HG02759 (cell line): ENCODE measurements at regions not wholly inside any gene's neighbourhood (a gene's known extent, or its start where the extent isn't known, plus 50 kb on each side); places are given as distances from the start of the nearest gene placed in this dataset.
"Not testable (repeated sequence)": the region's sequence is repeated elsewhere in the genome, so short reads cannot be mapped to it uniquely, and the experiment has no call there.

Experiments
- ATAC-seq: cut with Tn5 transposase; IDR thresholded peaks from one replicate; pipeline ENCODE4 v1.9.1; 2021; ENCODE audit warnings: mild to moderate bottlenecking, moderate library complexity; ENCODE audit not compliant: unreplicated experiment

DNA sequence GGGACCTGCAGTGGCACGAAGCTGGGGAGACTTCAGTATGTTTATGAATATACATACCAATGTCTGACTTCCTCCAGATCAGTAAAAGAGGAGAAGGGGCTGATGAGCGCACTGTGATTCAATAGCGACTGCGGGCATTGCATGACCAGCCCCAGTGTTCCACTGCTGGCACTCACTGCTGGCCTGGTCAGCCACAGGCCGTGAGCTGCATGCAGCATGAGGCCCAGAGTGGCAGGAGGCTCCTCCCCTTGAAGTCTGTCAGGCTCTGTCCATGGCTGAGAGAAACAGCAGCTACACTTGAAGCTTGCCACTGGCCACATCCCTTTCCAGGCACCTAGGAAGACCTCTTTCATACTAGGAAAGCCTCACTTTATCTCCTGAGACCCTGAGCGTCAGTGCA lies 265.9 kb upstream of the CDYL start:
- no peak for ATAC-seq

DNA sequence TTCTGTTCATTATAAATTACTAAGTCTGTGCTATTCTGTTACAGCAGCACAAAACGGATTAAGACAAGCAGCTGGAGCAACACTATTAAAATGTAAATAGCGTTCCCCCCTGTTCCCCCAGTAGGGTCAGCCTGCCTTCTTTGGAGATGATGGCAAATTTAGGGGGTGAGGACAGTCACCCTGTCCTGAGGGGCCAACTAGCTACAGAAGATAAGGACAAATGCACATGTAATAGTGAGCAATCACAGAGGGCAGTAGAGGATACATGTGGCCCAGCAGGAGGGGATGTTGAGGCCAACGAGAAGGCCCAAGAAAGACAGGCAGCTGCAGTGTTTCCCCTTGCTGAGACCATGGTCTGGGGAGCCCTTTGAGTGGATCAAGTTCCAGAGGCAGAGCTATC lies 266.7 kb upstream of the CDYL start:
- no peak for ATAC-seq

DNA sequence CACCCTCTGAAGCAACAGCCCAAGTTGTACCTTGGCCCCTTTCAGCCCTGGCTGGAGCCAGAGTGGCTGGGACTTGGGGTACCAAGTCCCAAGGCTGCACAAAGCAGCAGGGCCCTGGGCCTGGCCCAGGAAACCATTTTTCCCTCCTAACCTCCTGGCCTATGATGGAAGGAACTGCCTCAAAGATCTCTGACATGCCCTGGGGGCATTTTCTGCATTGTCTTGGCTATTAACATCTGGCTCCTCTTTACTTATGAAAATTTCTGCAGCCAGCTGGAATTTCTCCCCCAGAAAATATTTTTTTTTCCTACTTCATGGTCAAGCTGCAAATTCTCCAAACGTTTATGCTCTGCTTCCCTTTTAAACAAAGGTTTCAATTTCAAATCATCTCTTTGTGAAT lies 269.4 kb upstream of the CDYL start:
- no peak for ATAC-seq

DNA sequence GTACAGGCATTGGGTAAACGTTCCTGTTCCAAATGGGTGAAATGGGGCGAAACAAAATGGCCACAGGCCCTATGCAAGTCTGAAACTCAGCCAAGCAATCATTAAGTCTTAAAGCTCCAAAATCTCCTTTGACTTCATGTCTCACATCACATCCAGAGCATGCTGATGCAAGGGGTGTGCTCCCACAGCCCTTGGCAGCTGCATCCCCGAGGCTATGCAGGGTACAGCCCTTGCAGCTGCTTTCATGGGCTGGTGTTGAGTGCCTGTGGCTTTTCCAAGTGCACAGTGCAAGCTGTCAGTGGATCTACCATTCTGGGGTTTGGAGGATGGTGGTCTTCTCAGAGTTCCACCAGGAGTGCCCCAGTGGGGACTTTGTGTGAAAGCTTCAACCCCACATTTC lies 270.0 kb upstream of the CDYL start:
- no peak for ATAC-seq

DNA sequence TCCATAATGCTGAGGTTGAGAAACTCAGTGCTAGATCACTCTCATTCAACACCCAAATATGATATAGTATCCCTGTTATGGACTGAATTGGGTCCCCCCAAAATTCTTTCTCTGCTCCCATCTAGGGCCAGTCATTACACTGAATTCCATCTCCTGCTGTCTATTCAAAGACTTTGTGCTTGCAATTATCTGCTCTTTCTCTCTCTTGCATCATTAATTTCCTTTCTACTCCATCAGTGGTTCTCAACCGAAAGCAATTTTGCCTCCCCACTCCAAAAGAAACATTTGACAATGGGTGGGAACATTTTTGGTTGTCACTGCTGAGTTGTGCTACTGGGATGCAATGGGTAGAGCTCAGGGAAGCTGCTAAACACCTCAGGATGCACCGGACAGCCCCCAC lies 271.5 kb upstream of the CDYL start:
- no peak for ATAC-seq

DNA sequence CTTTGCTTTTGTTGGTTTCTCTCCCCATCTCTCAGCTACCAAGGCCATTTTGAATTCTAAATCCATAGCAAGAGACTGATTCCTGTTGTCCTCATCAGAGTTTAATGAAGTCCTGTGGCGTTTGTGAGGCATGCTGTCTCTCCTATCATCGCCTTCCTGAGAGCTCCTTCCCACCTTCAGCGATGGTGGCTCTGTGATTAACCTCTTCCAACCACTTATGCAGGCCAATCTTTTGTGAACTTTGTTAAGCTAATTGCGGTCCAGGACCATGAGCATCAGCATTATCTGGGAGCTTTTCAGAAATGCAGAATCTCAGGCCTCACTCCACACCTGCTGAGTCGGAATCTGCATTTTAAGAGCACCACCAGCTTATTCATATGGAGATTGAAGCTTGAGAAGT lies 272.5 kb upstream of the CDYL start:
- ATAC-seq, result no peak

DNA sequence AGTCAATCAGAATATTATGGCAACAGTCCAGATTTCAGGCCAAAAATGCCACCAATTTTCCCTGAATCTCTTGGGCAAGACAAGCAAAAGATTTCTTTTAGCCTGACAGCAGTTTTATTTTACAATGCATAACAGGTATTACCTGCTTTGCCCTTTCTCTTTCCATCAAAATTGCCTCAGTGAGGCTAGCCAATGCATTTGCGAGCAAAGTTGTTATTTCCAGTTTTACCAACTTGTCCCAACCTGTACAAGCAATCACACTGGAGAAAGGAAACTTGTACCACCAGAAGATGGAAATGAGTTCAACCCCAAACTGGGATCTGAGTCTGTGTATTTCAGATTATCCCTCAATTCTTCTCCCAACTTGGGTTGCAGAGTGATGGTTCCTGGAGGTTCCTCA lies 279.9 kb upstream of the CDYL start:
- no peak for ATAC-seq

DNA sequence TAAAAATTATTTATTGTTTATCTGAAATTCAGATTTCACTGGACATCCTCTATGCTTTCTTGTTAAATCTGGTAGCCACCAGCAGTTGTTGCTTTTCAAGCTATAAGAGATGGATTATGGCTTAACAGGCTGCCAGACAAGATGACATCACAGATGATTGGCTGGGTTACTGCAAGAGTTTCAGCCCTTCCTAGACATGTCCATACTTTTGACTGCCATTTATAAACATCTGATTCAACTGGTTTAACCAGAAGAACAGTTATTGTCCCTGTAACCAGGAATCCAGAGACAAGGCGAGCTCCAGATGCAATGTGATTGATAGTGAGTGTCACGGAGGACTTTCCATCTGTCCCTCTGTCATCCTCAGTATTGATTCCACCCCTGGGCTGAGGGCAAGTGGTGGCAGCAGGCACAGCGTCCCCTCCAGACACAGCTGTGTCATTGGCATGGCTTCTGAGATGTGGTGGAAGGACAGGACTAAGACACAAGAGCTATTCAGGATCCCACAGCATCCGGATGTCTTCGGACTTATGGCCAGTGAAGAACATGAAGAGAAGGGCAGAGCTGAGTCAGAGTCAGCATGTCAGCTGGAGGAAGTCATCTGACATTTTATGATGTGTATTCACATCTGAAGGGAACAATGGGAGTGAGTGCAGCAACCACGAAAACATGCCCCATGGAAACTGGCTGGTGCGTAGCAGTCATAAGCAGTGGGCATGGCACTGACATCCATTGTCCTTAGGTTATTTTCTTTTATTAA lies 284.5 kb upstream of the CDYL start:
- no peak for ATAC-seq

DNA sequence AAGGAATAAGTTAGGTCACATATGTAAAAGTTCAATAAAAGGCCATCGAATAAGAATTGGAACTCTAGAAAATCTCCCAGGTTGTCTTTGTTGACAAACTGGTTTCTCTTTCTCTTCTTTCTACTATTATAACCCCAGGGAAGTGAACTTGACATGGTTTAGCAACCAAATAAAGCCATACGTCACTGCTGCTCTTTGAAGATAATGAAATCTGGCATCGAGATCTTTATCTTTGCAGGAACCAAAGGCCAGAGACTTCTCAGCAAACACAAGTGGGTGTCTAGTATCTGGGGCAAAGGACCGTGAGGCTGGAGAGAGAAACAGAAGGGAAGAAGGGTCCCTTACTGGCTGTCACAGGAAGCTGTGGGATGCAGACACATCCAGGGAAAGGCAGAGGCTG lies 286.7 kb upstream of the CDYL start:
- no peak for ATAC-seq

DNA sequence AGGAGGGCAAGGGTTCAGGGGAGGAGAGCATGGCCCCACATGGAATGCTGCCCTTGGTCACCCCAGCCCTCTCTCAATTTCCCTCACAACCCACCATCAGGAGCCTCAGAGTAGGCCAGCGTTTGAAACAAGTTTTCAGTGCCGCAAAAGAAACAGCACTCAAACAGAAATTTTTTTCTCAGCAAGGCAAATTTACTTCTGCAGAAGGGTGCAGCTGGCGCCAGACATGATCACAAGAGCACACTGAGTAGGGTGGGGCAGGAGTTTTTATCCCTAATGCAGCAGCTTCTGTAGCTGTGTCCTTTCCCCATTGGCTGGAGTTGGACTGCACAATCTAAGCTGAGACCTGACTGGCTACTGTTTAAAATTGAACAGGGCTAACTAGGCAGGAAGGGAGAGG lies 287.8 kb upstream of the CDYL start:
- no peak for ATAC-seq

DNA sequence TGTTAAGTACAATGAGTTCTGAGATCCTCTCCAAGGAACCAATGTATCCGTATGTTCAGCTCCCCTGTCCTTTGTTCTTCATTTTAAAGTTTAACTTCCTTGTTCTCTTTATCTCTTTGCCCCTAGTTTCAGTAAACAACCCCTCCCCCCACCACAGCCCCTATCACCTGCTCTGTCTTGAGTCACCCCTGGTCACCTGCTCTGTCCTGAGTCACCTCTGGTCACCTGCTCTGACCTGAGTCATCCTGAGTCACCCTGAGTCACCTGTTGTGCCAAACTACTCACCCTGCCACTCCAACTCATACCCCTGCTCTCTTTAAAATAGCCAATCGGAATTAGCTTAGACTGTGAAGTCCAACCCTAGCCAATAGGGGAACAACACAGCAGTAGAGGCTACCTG lies 288.7 kb upstream of the CDYL start:
- no peak for ATAC-seq

DNA sequence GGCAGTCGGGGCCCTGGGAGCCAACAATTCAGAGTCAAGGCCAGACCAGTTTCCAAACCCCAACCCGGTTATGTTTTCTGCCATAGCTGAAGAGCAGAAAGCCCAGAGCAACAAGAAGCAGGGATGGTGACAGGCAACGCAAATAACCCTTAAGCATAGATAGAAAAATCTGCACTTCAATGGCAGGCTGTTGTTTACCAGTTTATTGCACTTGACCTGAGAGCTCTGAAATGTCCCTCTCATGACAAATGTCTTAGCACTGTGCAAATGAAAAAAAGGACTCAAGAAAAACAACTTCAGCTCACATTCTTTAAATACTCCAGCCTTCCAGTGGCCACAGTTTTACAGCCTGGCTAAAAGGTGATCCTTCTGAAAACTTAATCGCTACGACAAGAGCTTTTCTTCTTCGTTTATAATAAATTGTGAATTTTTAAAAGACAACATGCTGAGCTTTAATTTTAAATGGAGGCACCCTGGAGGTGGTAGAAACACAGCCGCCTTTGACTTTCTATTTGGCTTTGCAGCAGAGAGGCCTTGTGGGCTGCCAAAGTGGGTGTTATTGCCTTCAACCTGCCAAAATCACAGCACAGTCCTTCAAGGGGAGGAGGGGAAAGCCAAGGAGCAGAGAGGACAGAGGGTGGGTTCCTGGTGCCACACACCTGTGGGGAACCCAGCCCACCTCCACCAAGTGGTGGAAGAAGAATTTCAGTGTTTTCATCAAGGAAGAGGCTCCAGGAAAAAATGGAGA lies 289.5 kb upstream of the CDYL start:
- ATAC-seq, result no peak

DNA sequence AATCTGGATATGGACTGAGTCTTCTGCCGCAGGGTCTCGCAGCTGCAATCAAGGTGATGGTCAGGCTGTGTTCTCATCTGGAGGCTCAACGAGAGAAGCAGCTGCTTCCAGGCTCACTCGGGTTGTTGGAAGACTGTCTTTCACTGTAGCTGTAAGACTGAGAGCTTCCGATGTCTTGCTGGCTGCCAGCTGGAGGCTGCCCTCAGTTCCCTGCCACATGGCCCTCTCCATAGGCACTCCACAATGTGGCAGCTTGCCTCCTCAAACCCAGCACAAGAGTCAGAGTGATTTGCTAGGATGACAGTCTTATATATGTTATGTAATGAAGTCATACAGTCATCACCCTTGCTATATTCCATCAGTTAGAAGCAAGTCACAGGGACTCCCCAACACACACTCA lies 290.5 kb upstream of the CDYL start:
- no peak for ATAC-seq

DNA sequence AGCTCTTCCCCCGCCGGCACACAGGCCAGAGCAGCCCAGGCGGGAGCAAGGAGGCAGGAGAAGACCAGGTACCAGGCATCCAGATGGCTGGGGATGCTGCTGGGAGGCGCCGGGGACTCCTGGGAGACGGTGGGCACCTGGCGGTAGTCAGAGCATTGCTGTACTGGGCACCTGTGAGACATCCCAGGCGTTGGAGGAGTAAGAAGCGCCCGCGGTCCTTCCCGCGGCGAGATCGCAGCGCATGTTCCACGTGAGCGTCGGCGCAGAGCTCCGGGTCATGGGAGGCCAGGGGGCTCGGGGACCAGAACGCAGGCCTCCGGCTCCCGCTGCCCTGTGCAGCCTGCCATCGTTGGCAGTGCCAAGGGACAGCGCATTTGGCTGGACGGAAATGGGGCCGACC lies 293.7 kb upstream of the CDYL start:
- ATAC-seq, result no peak

DNA sequence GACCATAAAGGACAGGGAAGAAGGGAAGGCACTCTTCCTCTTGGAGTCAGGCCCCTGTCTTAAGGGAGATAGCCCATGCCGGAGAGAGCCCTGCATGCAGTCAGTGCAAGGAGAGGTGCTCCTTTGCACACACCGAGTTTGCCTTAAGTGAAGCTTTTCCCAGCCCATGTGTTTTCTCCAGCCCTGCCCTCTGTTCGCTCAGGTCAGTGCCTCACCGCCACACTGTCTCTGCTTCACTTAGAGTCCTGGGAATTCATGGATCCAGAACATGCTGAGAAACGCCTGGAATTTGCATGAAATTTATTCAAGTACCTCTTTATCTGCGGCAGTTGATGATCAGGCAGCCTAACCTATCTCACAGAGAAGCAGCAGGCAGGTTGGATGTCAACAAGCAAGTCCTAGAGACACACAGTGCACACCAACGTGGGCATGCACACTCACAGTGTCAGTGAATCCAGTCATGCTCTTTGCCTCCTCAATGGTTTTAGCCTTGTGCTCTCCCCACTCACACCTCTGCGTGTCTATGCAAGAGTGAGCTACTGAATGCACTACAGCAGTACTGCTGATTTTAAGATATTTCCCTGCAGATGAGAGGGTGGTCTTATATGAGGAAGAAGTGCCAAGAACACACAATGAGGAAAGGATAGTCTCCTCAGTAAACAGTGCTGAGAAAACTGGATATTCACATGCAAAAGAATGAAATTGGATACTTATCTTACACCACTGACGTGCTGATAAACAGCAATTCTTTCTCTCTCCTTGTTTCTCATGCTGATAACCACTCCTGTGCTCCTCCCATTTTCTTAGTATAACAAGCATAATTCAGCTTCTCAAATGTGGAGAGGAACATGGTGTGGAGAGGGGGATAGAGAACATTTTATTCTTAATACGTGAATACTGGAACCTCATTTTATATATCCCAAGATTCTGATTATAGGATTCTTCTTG lies 295.1 kb upstream of the CDYL start:
- ATAC-seq, result no peak

DNA sequence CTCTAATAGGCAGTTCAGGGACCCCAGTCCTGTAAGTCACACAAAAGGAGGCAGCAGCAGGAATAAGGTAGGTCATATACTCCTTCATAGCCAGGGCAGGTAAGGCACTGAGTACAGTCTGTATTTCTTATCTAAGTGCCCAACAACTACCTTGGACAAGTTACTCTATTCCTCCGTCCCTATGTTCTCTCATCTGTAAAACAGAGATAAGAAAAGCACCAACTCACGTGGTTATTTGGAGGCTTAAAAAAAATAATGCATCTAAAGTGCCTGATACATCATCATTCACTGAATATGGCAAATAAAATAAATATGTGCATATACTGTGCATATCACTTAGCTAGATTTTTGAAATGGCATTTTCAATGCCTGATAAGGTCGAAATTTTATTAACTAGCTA lies 298.1 kb upstream of the CDYL start:
- ATAC-seq, result no peak

DNA sequence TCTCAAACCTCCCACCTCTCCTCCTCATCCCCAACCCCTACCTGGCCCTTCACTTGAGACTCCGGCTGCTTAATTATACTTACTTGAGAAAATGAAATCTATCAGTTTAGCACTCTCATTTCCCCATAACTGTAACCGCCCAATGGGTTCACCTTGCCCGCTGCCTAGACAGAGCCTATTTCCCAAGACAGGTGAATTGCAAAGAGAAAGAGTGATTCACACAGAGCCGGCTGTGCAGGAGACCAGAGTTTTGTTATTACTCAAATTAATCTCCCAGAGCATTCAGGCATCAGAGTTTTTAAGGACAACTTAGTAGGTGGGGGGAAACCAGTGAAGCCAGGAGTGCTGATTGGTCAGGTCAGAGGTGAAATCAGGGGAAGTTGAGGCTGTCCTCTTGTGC lies 301.4 kb upstream of the CDYL start:
- no peak for ATAC-seq

DNA sequence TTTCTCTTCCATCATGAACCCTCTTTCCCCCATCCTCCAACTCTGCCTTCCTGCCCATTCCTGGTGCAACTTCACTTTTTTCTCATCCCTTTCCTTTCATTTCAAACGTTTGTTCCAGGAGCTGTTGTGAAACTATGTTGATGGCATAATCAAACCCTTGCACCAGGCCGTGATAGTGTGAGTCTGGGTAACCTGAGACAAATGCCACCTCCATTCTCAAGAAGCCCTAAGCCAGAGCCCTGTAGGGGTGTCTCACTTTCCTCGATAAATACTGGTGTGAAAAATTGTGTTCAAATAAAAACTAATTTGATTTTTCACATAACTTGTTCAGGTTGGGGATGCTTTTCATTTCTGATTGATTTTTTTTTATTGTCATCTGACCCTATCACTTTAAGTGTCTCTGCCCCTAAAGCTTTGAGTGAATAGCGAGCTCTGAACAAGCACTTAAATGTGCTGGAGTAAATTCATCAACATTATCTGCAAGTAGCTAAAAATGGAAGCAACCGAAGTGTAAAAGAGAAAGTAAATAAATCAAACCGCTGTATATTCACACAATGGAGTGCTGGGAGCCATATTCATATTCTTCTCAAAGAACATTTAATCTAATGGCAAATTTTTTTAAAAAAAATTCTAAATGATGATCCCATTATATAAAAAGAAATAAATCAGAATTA lies 303.1 kb upstream of the CDYL start:
- no peak for ATAC-seq

DNA sequence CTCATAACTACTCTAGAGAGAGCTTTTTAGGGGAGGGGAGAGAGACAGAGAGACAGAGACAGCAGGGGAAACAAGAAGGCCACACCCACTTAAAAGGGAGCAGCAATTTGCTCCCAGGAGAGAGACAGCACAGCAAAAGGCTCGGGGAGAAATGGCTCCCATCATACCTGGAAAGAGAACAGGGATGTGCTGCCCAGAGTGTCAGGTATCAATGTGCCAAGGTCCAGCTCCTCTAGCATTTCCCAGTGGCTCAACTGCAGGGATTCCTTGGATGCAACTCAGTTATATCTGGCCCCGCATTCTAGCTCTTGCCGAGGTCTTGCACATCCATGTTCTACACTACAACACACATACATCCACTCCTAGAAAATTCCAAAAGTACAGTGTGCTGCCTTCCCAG lies 304.0 kb upstream of the CDYL start:
- no peak for ATAC-seq

DNA sequence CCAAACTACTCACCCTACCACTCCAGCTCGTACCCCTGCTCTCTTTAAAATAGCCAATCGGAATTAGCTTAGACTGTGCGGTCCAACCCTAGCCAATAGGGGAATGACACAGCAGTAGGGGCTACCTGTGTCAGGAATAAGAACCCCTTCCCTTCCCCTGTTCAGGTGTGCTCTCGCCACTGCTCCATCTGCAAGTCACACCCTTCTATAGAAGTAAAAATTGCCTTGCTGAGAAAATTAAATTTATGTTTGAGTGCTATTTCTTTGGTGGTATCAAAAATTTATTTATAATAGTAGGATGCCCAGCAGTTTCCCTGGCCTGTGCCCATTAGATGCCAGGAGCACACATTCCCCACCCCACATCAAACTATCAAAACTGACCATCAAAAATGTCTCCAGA lies 304.7 kb upstream of the CDYL start:
- not testable (repeated sequence) for ATAC-seq

DNA sequence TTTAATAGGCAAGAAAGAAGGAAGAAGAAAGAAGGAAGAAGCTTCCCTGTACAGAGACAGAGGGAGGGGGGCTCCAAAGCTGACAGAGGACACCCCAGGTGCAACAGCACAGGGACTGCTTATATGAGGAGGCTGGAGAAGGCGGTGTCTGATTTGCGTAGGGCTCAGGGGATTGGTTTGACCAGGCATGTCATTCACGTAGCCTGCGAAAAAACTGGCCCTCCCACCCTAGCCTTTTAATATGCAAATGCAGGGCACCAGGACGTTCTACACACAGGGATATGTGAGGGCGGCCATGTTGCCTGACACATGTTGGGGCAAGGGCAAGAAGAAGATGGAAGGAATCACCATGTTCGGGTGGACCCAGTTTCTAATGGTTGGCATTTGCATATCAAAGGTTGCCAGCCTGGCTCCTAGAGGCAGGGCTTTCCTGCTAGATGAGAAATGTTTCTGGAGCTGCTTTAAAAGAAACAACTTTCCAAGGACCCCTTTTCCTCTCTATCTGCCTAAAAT lies 305.4 kb upstream of the CDYL start:
- no peak for ATAC-seq
